Adipocyte (in vitro differentiated cells): ENCODE measurements at regions not wholly inside any gene's neighbourhood (a gene's known extent, or its start where the extent isn't known, plus 50 kb on each side); places are given as distances from the start of the nearest gene placed in this dataset.

Experiments
- DNase-seq: peaks from one replicate; pipeline ENCODE4 v3.0.0-alpha.2; 2015; ENCODE audit warnings: low read depth
- H3K27me3 ChIP-seq: replicated peaks from 2 replicates; pipeline ENCODE4 v1.7.0; 2013; ENCODE audit warnings: mild to moderate bottlenecking, low read length, moderate library complexity; ENCODE audit not compliant: control insufficient read depth, insufficient read depth
- H3K36me3 ChIP-seq: 2 replicates; pipeline ENCODE4 v1.7.0; 2013; ENCODE audit warnings: low read length, mild to moderate bottlenecking, moderate library complexity; ENCODE audit not compliant: control insufficient read depth, insufficient read depth, severe bottlenecking
- H3K4me1 ChIP-seq: 2 replicates; pipeline ENCODE4 v1.7.0; 2013; ENCODE audit warnings: mild to moderate bottlenecking, low read length, moderate library complexity; ENCODE audit not compliant: control insufficient read depth, insufficient read depth
- H3K4me3 ChIP-seq: 2 replicates; pipeline ENCODE4 v1.7.0; 2013; ENCODE audit warnings: mild to moderate bottlenecking, low read length, moderate library complexity
- H3K9ac ChIP-seq: 2 replicates; pipeline ENCODE4 v1.7.0; 2013; ENCODE audit warnings: mild to moderate bottlenecking, low read length, moderate library complexity
- H3K9me3 ChIP-seq: 2 replicates; pipeline ENCODE4 v1.7.0; 2013; ENCODE audit warnings: mild to moderate bottlenecking, low read length, moderate library complexity; ENCODE audit not compliant: control insufficient read depth

- no peaks in the 10 kb centered on the region for H3K36me3 ChIP-seq
- H3K27me3 ChIP-seq = no peaks in the 10 kb centered on the region
- H3K9ac ChIP-seq = no peak overlapping the region
- no peaks in the 10 kb centered on the region for H3K9me3 ChIP-seq
- peaks cover 13% of the 10 kb centered on the region for H3K4me1 ChIP-seq
- H3K4me3 ChIP-seq = no peak overlapping the region
- no peak for DNase-seq
Measured at GRCh38 chr1:221029981-221030649, 150.9 kb downstream of the HLX start.

- H3K4me3 ChIP-seq = no peak overlapping the region
- H3K9me3 ChIP-seq = no peaks in the 10 kb centered on the region
- no peak for DNase-seq
- peaks cover 16% of the 10 kb centered on the region for H3K4me1 ChIP-seq
- no peak overlapping the region for H3K9ac ChIP-seq
- no peaks in the 10 kb centered on the region for H3K27me3 ChIP-seq
- H3K36me3 ChIP-seq = no peaks in the 10 kb centered on the region
Measured at GRCh38 chr1:221030990-221031389, 151.7 kb downstream of the HLX start.

- no peaks in the 10 kb centered on the region for H3K36me3 ChIP-seq
- H3K9ac ChIP-seq = no peak overlapping the region
- no peak overlapping the region for H3K4me3 ChIP-seq
- no peaks in the 10 kb centered on the region for H3K27me3 ChIP-seq
- H3K4me1 ChIP-seq = peaks cover 18% of the 10 kb centered on the region
- no peak for DNase-seq
- H3K9me3 ChIP-seq = no peaks in the 10 kb centered on the region
Measured at GRCh38 chr1:221031458-221032203, 152.4 kb downstream of the HLX start.

DNA sequence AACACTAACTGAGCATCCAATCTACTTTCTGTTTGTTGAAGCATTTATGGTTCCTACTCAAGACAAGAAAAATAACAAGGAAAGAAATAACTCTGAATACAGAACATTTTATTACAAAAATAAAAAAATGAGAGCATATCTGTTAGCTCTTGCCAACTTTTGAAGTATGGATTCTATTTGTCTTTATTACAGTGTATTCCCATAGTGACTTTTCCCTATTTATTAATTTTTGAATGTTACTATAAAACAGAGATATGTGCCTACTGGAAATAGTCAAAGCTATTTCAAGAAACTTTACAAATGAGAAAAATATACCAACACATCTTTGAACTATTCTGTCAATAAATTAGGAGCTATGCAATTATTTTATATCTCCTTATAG is 153.0 kb downstream of the HLX start:
- no peaks in the 10 kb centered on the region for H3K9me3 ChIP-seq
- peaks cover 18% of the 10 kb centered on the region for H3K4me1 ChIP-seq
- no peaks in the 10 kb centered on the region for H3K27me3 ChIP-seq
- no peak for DNase-seq
- H3K9ac ChIP-seq = no peak overlapping the region
- H3K36me3 ChIP-seq = no peaks in the 10 kb centered on the region
- H3K4me3 ChIP-seq = no peak overlapping the region

DNA sequence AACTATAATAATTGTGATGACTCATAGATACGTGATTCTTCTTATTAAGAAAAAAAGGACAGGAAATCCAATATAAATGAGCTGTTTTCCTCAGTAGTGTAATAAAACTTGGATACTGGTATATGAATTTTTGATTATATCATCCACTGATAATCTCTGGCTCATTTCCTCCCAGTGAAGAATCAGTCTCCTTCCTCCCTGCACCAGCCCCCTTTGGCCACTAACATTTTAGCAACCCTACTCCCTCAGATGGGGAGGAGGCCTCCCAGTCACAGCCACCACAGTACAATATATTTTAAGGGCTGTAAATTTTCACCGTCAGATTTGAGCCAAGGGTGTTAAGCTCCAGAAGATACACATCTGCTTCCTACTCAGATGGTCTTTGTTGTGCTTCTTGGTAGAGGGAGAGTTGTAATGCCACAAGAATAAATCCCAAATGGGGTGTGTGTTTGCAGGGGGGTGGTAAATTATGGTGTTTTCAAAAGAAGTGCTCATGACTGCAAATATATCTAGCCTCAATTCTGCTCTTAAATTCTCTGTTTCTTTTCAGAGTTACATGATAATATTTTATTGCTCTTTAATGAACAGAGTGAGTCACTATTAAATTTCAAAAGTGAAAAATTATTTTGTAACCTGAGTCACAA is 153.5 kb downstream of the HLX start:
- peaks cover 18% of the 10 kb centered on the region for H3K4me1 ChIP-seq
- no peak for DNase-seq
- H3K27me3 ChIP-seq = no peaks in the 10 kb centered on the region

GRCh38 chr1:221035662-221036153 is 156.5 kb downstream of the HLX start:
- Histone ChIP-seq H3K9ac (no peak overlapping the region), H3K4me1 (peaks cover 18% of the 10 kb centered on the region), H3K9me3 (no peaks in the 10 kb centered on the region), H3K4me3 (no peak overlapping the region), H3K36me3 (no peaks in the 10 kb centered on the region), H3K27me3 (no peaks in the 10 kb centered on the region)
- peak; percentile 42 for DNase-seq

More for the DNA sequence above, 153.5 kb downstream of the HLX start:
- Histone ChIP-seq H3K9ac (no peak overlapping the region), H3K9me3 (no peaks in the 10 kb centered on the region), H3K36me3 (no peaks in the 10 kb centered on the region), H3K4me3 (no peak overlapping the region)

DNA sequence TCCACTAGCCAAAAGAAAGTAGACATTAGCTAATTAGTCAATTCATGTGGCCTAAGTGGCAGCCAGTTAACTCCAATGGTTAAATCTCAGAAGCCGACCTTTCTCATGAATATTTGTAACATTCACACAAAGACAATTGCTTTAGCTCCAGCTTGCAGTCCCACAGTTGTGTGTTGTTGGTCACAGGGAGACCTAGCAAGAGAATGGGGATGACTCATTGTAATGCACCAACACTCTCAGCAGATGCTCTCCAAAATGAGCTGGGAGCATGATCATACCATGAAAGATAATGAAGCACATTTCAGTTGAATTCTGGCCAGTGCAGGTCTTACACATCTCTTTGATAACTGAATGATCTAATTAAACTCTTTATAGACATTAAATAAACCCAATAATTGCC is 160.4 kb downstream of the HLX start:
- peaks cover 5% of the 10 kb centered on the region for H3K4me1 ChIP-seq
- no peaks in the 10 kb centered on the region for H3K27me3 ChIP-seq
- no peaks in the 10 kb centered on the region for H3K9me3 ChIP-seq
- no peak overlapping the region for H3K9ac ChIP-seq
- H3K4me3 ChIP-seq = no peak overlapping the region
- no peaks in the 10 kb centered on the region for H3K36me3 ChIP-seq
- peak; percentile 17 for DNase-seq

DNA sequence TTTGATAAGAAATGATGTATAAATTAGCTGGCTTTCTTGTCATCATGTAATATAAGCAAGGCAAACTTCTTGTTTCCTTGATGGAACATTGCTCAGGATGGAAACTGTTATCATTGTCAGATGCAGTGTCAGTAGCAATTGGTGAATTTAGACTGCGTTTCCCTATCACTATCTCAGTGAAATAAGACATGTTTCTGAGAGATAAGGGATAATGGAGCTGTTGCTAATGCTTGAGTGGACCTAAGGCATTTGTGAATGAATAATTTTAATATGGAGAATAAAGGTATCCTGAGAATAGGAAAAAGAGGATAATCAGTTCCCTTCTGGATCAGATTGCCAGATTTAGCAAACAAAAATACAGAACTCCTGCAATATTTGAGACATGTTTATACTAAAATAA is 160.9 kb downstream of the HLX start:
- Histone ChIP-seq H3K27me3 (no peaks in the 10 kb centered on the region), H3K4me3 (no peak overlapping the region), H3K9me3 (no peaks in the 10 kb centered on the region), H3K4me1 (peaks cover 5% of the 10 kb centered on the region), H3K9ac (no peak overlapping the region), H3K36me3 (no peaks in the 10 kb centered on the region)
- DNase-seq = no peak

- Histone ChIP-seq H3K36me3 (no peaks in the 10 kb centered on the region), H3K27me3 (no peaks in the 10 kb centered on the region), H3K9ac (no peak overlapping the region), H3K9me3 (no peaks in the 10 kb centered on the region), H3K4me1 (peaks cover 4% of the 10 kb centered on the region), H3K4me3 (no peak overlapping the region)
- DNase-seq = peak; percentile 17
Measured at GRCh38 chr1:221040691-221041285, 161.5 kb downstream of the HLX start.

GRCh38 chr1:221044538-221044937 is 165.3 kb downstream of the HLX start:
- H3K27me3 ChIP-seq = no peaks in the 10 kb centered on the region
- no peak for DNase-seq
- peaks cover 6% of the 10 kb centered on the region for H3K4me1 ChIP-seq
- no peaks in the 10 kb centered on the region for H3K36me3 ChIP-seq
- no peak overlapping the region for H3K4me3 ChIP-seq
- H3K9me3 ChIP-seq = peaks cover 2% of the 10 kb centered on the region
- no peak overlapping the region for H3K9ac ChIP-seq

DNA sequence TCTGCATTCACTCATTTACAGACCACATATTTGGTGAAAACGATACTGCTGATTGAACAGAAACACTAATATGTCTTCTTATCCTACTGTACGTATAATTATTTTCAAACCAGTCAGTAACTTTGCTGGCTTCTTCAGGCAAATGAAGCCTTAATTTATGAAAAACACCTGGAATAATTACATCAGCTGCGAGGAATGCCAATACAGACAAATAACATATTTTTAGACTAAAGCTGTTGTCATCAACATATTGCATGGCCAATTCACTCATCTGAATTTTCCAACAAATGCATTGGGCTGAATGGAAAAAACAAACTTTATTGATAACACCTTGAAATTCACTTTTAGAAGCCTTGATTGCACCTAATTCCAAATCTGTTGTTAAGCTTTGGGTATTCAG is 165.9 kb downstream of the HLX start:
- DNase-seq = no peak
- H3K36me3 ChIP-seq = no peaks in the 10 kb centered on the region

More for the DNA sequence above, 165.9 kb downstream of the HLX start:
- H3K9me3 ChIP-seq = peaks cover 8% of the 10 kb centered on the region
- H3K4me1 ChIP-seq = peaks cover 6% of the 10 kb centered on the region
- H3K9ac ChIP-seq = no peak overlapping the region
- no peak overlapping the region for H3K4me3 ChIP-seq
- H3K27me3 ChIP-seq = no peaks in the 10 kb centered on the region
